Mesenchymal stem cell (in vitro differentiated cells and primary cell): ENCODE measurements at regions not wholly inside any gene's neighbourhood (a gene's known extent, or its start where the extent isn't known, plus 50 kb on each side); places are given as distances from the start of the nearest gene placed in this dataset.

ENCODE experiments used
- DNase-seq: peaks from one replicate; pipeline ENCODE4 v3.0.0-alpha.2; 2013
- H2AFZ ChIP-seq: one replicate; pipeline ENCODE4 v1.6.1; 2013; ENCODE audit warnings: low read depth, mild to moderate bottlenecking, control low read depth, inconsistent platforms, low read length, moderate library complexity
- H2AK5ac ChIP-seq: 2 replicates; pipeline ENCODE4 v1.6.1; 2013; ENCODE audit warnings: low read length, moderate library complexity, mild to moderate bottlenecking, inconsistent platforms; ENCODE audit not compliant: severe bottlenecking
- H2BK120ac ChIP-seq: one replicate; pipeline ENCODE4 v1.6.1; 2013; ENCODE audit warnings: low read depth, mild to moderate bottlenecking, inconsistent platforms, low read length, moderate library complexity
- H2BK12ac ChIP-seq, 2 experiments: one replicate each; pipeline ENCODE4 v1.6.1; 2013; ENCODE audit warnings: inconsistent platforms in 2 of 2, low read length in 2 of 2, mild to moderate bottlenecking in 2 of 2, moderate library complexity in 2 of 2, control low read depth in 1 of 2
- H2BK15ac ChIP-seq: one replicate; pipeline ENCODE4 v1.6.1; 2013; ENCODE audit warnings: mild to moderate bottlenecking, low read depth, inconsistent platforms; ENCODE audit not compliant: poor library complexity, severe bottlenecking
- H2BK5ac ChIP-seq: 2 replicates; pipeline ENCODE4 v1.6.1; 2013; ENCODE audit warnings: low read depth, mild to moderate bottlenecking, low read length, control low read depth, inconsistent platforms; ENCODE audit not compliant: poor library complexity, severe bottlenecking
- H3K14ac ChIP-seq, 2 experiments: one replicate each; pipeline ENCODE4 v1.6.1; 2013; ENCODE audit warnings: inconsistent platforms in 2 of 2, low read length in 2 of 2, control low read depth in 1 of 2, mild to moderate bottlenecking in 1 of 2, moderate library complexity in 1 of 2
- H3K18ac ChIP-seq, 2 experiments: one replicate each; pipeline ENCODE4 v1.6.1; 2013; ENCODE audit warnings: inconsistent platforms in 2 of 2, low read length in 2 of 2, control low read depth in 1 of 2, low read depth in 1 of 2, mild to moderate bottlenecking in 1 of 2
- H3K23ac ChIP-seq, 2 experiments: one replicate each; pipeline ENCODE4 v1.6.1; 2013; ENCODE audit warnings: inconsistent platforms in 2 of 2, low read length in 2 of 2, mild to moderate bottlenecking in 2 of 2, moderate library complexity in 2 of 2, control low read depth in 1 of 2
- H3K27ac ChIP-seq: 2 replicates; pipeline ENCODE4 v1.5.1; 2013; ENCODE audit warnings: mild to moderate bottlenecking, moderate library complexity, low read length, control low read depth, inconsistent platforms; ENCODE audit not compliant: poor library complexity, severe bottlenecking
- H3K27me3 ChIP-seq, 2 experiments: 2 replicates each; pipeline versions ENCODE4 v1.6.1 to v1.7.0; 2013; ENCODE audit warnings: low read length in 2 of 2, mild to moderate bottlenecking in 2 of 2, moderate library complexity in 2 of 2, control low read depth in 1 of 2, inconsistent platforms in 1 of 2; ENCODE audit not compliant: control insufficient read depth in 1 of 2, insufficient read depth in 1 of 2
- H3K36me3 ChIP-seq, 2 experiments: 2 replicates each; pipeline versions ENCODE4 v1.6.1 to v1.7.0; 2013; ENCODE audit warnings: low read length in 2 of 2, control low read depth in 1 of 2, inconsistent platforms in 1 of 2, low read depth in 1 of 2, mild to moderate bottlenecking in 1 of 2; ENCODE audit not compliant: insufficient read depth in 2 of 2, control insufficient read depth in 1 of 2
- H3K4ac ChIP-seq, 2 experiments: one replicate each; pipeline ENCODE4 v1.6.1; 2013; ENCODE audit warnings: inconsistent platforms in 2 of 2, low read length in 2 of 2, mild to moderate bottlenecking in 2 of 2, moderate library complexity in 2 of 2, control low read depth in 1 of 2, low read depth in 1 of 2
- H3K4me1 ChIP-seq: 2 replicates; pipeline ENCODE4 v1.6.1; 2013; ENCODE audit warnings: low read depth, low read length, control low read depth; ENCODE audit not compliant: control insufficient read depth, insufficient read depth
- H3K4me2 ChIP-seq: 2 replicates; pipeline ENCODE4 v1.6.1; 2013; ENCODE audit warnings: low read length, mild to moderate bottlenecking, inconsistent platforms; ENCODE audit not compliant: poor library complexity, severe bottlenecking
- H3K4me3 ChIP-seq, 2 experiments: 2 replicates each; pipeline versions ENCODE4 v1.5.1 to v1.7.0; 2013; ENCODE audit warnings: low read length in 2 of 2, mild to moderate bottlenecking in 2 of 2, control low read depth in 1 of 2, low read depth in 1 of 2; ENCODE audit not compliant: insufficient read depth in 1 of 2
- H3K79me1 ChIP-seq: replicated peaks from 2 replicates; pipeline ENCODE4 v1.6.1; 2013; ENCODE audit warnings: mild to moderate bottlenecking, control low read depth, low read length, inconsistent platforms; ENCODE audit not compliant: poor library complexity, severe bottlenecking
- H3K9ac ChIP-seq: 2 replicates; pipeline ENCODE4 v1.7.0; 2013; ENCODE audit warnings: mild to moderate bottlenecking, low read length, moderate library complexity
- H3K9me3 ChIP-seq: 2 replicates; pipeline ENCODE4 v1.7.0; 2013; ENCODE audit warnings: mild to moderate bottlenecking, low read length; ENCODE audit not compliant: control insufficient read depth
- H4K8ac ChIP-seq: one replicate; pipeline ENCODE4 v1.6.1; 2013; ENCODE audit warnings: inconsistent platforms, mild to moderate bottlenecking, low read length, moderate library complexity
- H4K91ac ChIP-seq: one replicate; pipeline ENCODE4 v1.6.1; 2013; ENCODE audit warnings: mild to moderate bottlenecking, low read length, inconsistent platforms
- WGBS: methylation state at CpG from one replicate; pipeline ENCODE4 v1.1.7; 2013; ENCODE audit warnings: mixed read lengths; 5-methylcytosine and 5-hydroxymethylcytosine counted together

DNA sequence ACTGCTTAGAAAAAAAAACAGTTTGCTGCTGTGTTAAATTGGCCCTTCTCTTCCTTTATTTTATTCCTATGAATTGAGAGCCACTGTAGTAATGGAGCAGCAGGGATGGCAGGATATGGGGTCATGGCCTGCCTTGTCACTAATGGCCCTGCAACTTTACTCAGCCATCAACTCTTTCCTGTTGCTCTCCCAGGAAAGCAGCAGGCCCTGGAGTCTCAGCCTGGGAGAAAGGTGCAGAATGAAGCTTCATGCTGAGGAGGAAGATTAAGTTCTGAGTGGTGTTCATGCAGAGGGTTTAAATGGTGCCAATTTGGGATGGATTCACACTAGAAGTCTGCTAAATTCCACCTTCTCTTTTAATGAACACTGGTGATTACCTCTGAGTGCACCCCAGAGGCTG lies 285.6 kb downstream of the GPAT3 start:
- no peak overlapping the region for H3K14ac ChIP-seq

GRCh38 chr4:83819582-83819981 lies 283.7 kb downstream of the GPAT3 start:
- no peak overlapping the region for H4K91ac ChIP-seq
- H3K79me1 ChIP-seq: no peaks in the 10 kb centered on the region
- H2BK15ac ChIP-seq: no peak overlapping the region
- no peaks in the 10 kb centered on the region for H3K27me3 ChIP-seq
- no peak for DNase-seq
- no CpG with 5 or more reads among the region's 1 CpG for WGBS
- H3K4me2 ChIP-seq: no peak overlapping the region
- no peak overlapping the region for H4K8ac ChIP-seq
- no peak overlapping the region for H2BK12ac ChIP-seq
- H2BK5ac ChIP-seq: no peak overlapping the region
- no peak overlapping the region for H3K9ac ChIP-seq
- H2AK5ac ChIP-seq: no peak overlapping the region
- no peaks in the 10 kb centered on the region for H3K36me3 ChIP-seq
- H3K4me1 ChIP-seq: no peaks in the 10 kb centered on the region
- no peak overlapping the region for H3K18ac ChIP-seq
- H2BK120ac ChIP-seq: no peak overlapping the region
- no peak overlapping the region for H3K4ac ChIP-seq
- H3K4me3 ChIP-seq: no peak overlapping the region
- no peak overlapping the region for H3K14ac ChIP-seq
- no peak overlapping the region for H3K27ac ChIP-seq
- H2AFZ ChIP-seq: no peak overlapping the region
- peaks cover 30% of the 10 kb centered on the region for H3K9me3 ChIP-seq
- H3K23ac ChIP-seq: no peak overlapping the region

More for the DNA sequence above, 285.6 kb downstream of the GPAT3 start:
- H3K9me3 ChIP-seq: peaks cover 30% of the 10 kb centered on the region
- no peak overlapping the region for H3K27ac ChIP-seq
- no peak overlapping the region for H3K4ac ChIP-seq
- H3K4me3 ChIP-seq: no peak overlapping the region
- H2AK5ac ChIP-seq: no peak overlapping the region
- no peaks in the 10 kb centered on the region for H3K27me3 ChIP-seq
- H4K8ac ChIP-seq: no peak overlapping the region
- no peak overlapping the region for H2BK15ac ChIP-seq
- H3K23ac ChIP-seq: no peak overlapping the region
- no peak overlapping the region for H4K91ac ChIP-seq
- H3K4me2 ChIP-seq: no peak overlapping the region
- no peak overlapping the region for H3K9ac ChIP-seq
- no peak for DNase-seq
- no peaks in the 10 kb centered on the region for H3K36me3 ChIP-seq
- no peak overlapping the region for H2BK120ac ChIP-seq
- no peaks in the 10 kb centered on the region for H3K4me1 ChIP-seq
- H3K79me1 ChIP-seq: no peaks in the 10 kb centered on the region
- H2BK5ac ChIP-seq: no peak overlapping the region
- H3K18ac ChIP-seq: no peak overlapping the region
- no peak overlapping the region for H2AFZ ChIP-seq
- H2BK12ac ChIP-seq: no peak overlapping the region

- no peak overlapping the region for H4K8ac ChIP-seq
- H2AK5ac ChIP-seq: no peak overlapping the region
- no peaks in the 10 kb centered on the region for H3K36me3 ChIP-seq
- H3K4me2 ChIP-seq: no peak overlapping the region
- no peak overlapping the region for H3K14ac ChIP-seq
- H4K91ac ChIP-seq: no peak overlapping the region
- no peak overlapping the region for H2BK5ac ChIP-seq
- H2BK120ac ChIP-seq: no peak overlapping the region
- no peak overlapping the region for H3K18ac ChIP-seq
- H2BK15ac ChIP-seq: no peak overlapping the region
- H2BK12ac ChIP-seq: no peak overlapping the region
- no peak overlapping the region for H3K9ac ChIP-seq
- no peak overlapping the region for H3K23ac ChIP-seq
- no peaks in the 10 kb centered on the region for H3K27me3 ChIP-seq
- H3K4me3 ChIP-seq: no peak overlapping the region
- no peak overlapping the region for H3K4ac ChIP-seq
- H3K9me3 ChIP-seq: no peaks in the 10 kb centered on the region
- H3K27ac ChIP-seq: no peak overlapping the region
- DNase-seq: no peak
- H2AFZ ChIP-seq: no peak overlapping the region
- WGBS: no CpG with 5 or more reads among the region's 1 CpG
- no peaks in the 10 kb centered on the region for H3K79me1 ChIP-seq
- no peaks in the 10 kb centered on the region for H3K4me1 ChIP-seq
These were observed 274.5 kb downstream of the GPAT3 start for GRCh38 chr4:83810428-83810827.

DNA sequence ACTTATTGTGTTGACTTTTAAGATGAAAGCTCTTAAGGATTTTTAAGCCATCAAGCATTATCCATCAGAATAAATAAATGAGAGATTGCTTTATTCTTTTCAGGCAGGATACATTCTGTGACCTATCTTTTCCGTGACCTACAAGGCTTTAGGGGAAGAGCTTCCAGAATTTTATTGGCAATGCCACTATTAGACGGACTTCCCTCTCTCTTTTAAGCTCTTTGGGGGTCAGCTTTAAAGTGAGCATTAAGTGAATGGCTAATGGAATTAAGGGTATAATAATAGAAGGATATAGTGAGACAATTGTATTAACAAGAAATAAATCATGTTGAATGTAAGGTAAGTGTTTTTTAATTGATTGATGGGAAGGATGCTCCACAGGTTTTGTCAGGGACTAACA lies 273.7 kb downstream of the GPAT3 start:
- no peak overlapping the region for H2BK15ac ChIP-seq
- H3K79me1 ChIP-seq: no peaks in the 10 kb centered on the region

More for the DNA sequence above, 273.7 kb downstream of the GPAT3 start:
- no peak overlapping the region for H3K4ac ChIP-seq
- H4K91ac ChIP-seq: no peak overlapping the region
- no peak overlapping the region for H2BK5ac ChIP-seq
- H3K36me3 ChIP-seq: no peaks in the 10 kb centered on the region
- H2BK120ac ChIP-seq: no peak overlapping the region
- no peak overlapping the region for H3K9ac ChIP-seq
- H3K18ac ChIP-seq: no peak overlapping the region
- H3K23ac ChIP-seq: no peak overlapping the region
- no peak overlapping the region for H3K27ac ChIP-seq
- no peaks in the 10 kb centered on the region for H3K27me3 ChIP-seq
- no peaks in the 10 kb centered on the region for H3K9me3 ChIP-seq
- H3K4me3 ChIP-seq: no peak overlapping the region
- no peak for DNase-seq
- no peak overlapping the region for H3K14ac ChIP-seq
- no peak overlapping the region for H2AFZ ChIP-seq
- H2BK12ac ChIP-seq: no peak overlapping the region
- H3K4me2 ChIP-seq: no peak overlapping the region
- 88% methylated on average over 2 of the region's 2 CpGs for WGBS
- no peaks in the 10 kb centered on the region for H3K4me1 ChIP-seq
- no peak overlapping the region for H4K8ac ChIP-seq
- no peak overlapping the region for H2AK5ac ChIP-seq
